ENCODE measurements at regions not wholly inside any gene's neighbourhood (a gene's known extent, or its start where the extent isn't known, plus 50 kb on each side); places are given as distances from the start of the nearest gene placed in this dataset.

- DNase-seq (ENCODE audit: low spot score) = no peak
These were observed 163.2 kb upstream of the FAM9B start for GRCh38 chrX:9196961-9197640.

- DNase-seq (ENCODE audit: low spot score) = no peak
These were observed 170.6 kb upstream of the FAM9B start for GRCh38 chrX:9204560-9204959.

GRCh38 chrX:9205599-9206223, 171.8 kb upstream of the FAM9B start:
- DNase-seq (ENCODE audit: low spot score) = peak; percentile 0

GRCh38 chrX:9207142-9207541, 173.2 kb upstream of the FAM9B start:
- no peak for DNase-seq (ENCODE audit: low spot score)

- DNase-seq (ENCODE audit: low spot score) = no peak
These were observed 177.3 kb upstream of the FAM9B start for GRCh38 chrX:9211269-9211668.

GRCh38 chrX:9221781-9222180, 187.9 kb upstream of the FAM9B start:
- no peak for DNase-seq (ENCODE audit: low spot score)

- DNase-seq (ENCODE audit: low spot score) = no peak
These were observed 188.4 kb upstream of the FAM9B start for GRCh38 chrX:9222299-9222698.

GRCh38 chrX:9227276-9227675, 193.3 kb upstream of the FAM9B start:
- DNase-seq (ENCODE audit: low spot score) = no peak

GRCh38 chrX:9231491-9231890, 197.6 kb upstream of the FAM9B start:
- no peak for DNase-seq (ENCODE audit: low spot score)

GRCh38 chrX:9233141-9233540, 199.2 kb upstream of the FAM9B start:
- DNase-seq (ENCODE audit: low spot score) = no peak

- DNase-seq (ENCODE audit: low spot score) = no peak
These were observed 200.4 kb upstream of the FAM9B start for GRCh38 chrX:9234315-9234714.

- DNase-seq (ENCODE audit: low spot score) = no peak
These were observed 201.8 kb upstream of the FAM9B start for GRCh38 chrX:9235722-9236121.

- DNase-seq (ENCODE audit: low spot score) = no peak
These were observed 207.0 kb upstream of the FAM9B start for GRCh38 chrX:9240956-9241355.

- no peak for DNase-seq (ENCODE audit: low spot score)
These were observed 207.5 kb upstream of the FAM9B start for GRCh38 chrX:9241427-9241826.

GRCh38 chrX:9249051-9249846, 215.3 kb upstream of the FAM9B start:
- no peak for DNase-seq (ENCODE audit: low spot score)

- DNase-seq (ENCODE audit: low spot score) = no peak
These were observed 212.7 kb upstream of the TBL1X start for GRCh38 chrX:9252182-9252581.

GRCh38 chrX:9253211-9253610, 211.6 kb upstream of the TBL1X start:
- DNase-seq (ENCODE audit: low spot score) = no peak

GRCh38 chrX:9257718-9258420, 207.0 kb upstream of the TBL1X start:
- no peak for DNase-seq (ENCODE audit: low spot score)

- no peak for DNase-seq (ENCODE audit: low spot score)
These were observed 206.3 kb upstream of the TBL1X start for GRCh38 chrX:9258421-9259104.

- no peak for DNase-seq (ENCODE audit: low spot score)
These were observed 204.3 kb upstream of the TBL1X start for GRCh38 chrX:9260603-9261002.

- DNase-seq (ENCODE audit: low spot score) = no peak
These were observed 197.4 kb upstream of the TBL1X start for GRCh38 chrX:9267415-9267814.

- no peak for DNase-seq (ENCODE audit: low spot score)
These were observed 195.7 kb upstream of the TBL1X start for GRCh38 chrX:9269134-9269533.

All from CD4-positive, alpha-beta T cell treated with Interleukin-15 for 4 hours (primary cell).